ENCODE measurements at regions not wholly inside any gene's neighbourhood (a gene's known extent, or its start where the extent isn't known, plus 50 kb on each side); places are given as distances from the start of the nearest gene placed in this dataset.

GRCh38 chr15:91609231-91609630, 244.3 kb upstream of the SLCO3A1 start:
- TF ChIP-seq EP300 (conservative IDR thresholded peaks at IDR 0.05; ENCODE audit: poor library complexity, severe bottlenecking) (no peak), MXI1 (conservative IDR thresholded peaks at IDR 0.05; ENCODE audit: poor library complexity, severe bottlenecking) (no peak), EZH2 (IDR thresholded peaks at IDR 0.05; ENCODE audit: borderline replicate concordance, insufficient read depth, low read length, poor library complexity, severe bottlenecking) (no peak), TAF1 (IDR thresholded peaks at IDR 0.05; ENCODE audit: low read depth) (no peak), POLR2AphosphoS5 (IDR thresholded peaks at IDR 0.05) (no peak), SMC3 (conservative IDR thresholded peaks at IDR 0.05; ENCODE audit: poor library complexity) (no peak)
- TF ChIP-seq, protein P1, sequence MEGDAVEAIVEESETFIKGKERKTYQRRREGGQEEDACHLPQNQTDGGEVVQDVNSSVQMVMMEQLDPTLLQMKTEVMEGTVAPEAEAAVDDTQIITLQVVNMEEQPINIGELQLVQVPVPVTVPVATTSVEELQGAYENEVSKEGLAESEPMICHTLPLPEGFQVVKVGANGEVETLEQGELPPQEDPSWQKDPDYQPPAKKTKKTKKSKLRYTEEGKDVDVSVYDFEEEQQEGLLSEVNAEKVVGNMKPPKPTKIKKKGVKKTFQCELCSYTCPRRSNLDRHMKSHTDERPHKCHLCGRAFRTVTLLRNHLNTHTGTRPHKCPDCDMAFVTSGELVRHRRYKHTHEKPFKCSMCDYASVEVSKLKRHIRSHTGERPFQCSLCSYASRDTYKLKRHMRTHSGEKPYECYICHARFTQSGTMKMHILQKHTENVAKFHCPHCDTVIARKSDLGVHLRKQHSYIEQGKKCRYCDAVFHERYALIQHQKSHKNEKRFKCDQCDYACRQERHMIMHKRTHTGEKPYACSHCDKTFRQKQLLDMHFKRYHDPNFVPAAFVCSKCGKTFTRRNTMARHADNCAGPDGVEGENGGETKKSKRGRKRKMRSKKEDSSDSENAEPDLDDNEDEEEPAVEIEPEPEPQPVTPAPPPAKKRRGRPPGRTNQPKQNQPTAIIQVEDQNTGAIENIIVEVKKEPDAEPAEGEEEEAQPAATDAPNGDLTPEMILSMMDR (IDR thresholded peaks at IDR 0.05; ENCODE audit: poor library complexity, severe bottlenecking) = no peak
